Esophagus muscularis mucosa (tissue), 4 donors: ENCODE measurements at regions not wholly inside any gene's neighbourhood (a gene's known extent, or its start where the extent isn't known, plus 50 kb on each side); places are given as distances from the start of the nearest gene placed in this dataset.

Experiments
- DNase-seq: peaks from one replicate; pipeline ENCODE4 v3.0.0-alpha.2; 2017; ENCODE audit errors: extremely low spot score
- H3K27ac ChIP-seq, 4 donors: fragments of 200-600 bp; sonication (generic); replicated peaks in 1 of 4; 1 replicate in 3 of 4; 2 replicates in 1 of 4; pipeline ENCODE4 v1.5.1; 2016 to 2019; ENCODE audit warnings: mild to moderate bottlenecking in 1 of 4
- H3K27me3 ChIP-seq, 4 donors: fragments of 200-600 bp; sonication (generic); one replicate each; pipeline versions ENCODE4 v1.5.1 to v1.6.0; 2016 to 2019
- H3K36me3 ChIP-seq, 4 donors: fragments of 200-600 bp; sonication (generic); one replicate each; pipeline ENCODE4 v1.5.1; 2016 to 2019
- H3K4me1 ChIP-seq, 4 donors: fragments of 200-600 bp; sonication (generic); one replicate each; pipeline ENCODE4 v1.5.1; 2016 to 2019
- H3K4me3 ChIP-seq, 4 donors: fragments of 200-600 bp; sonication (generic); 1 replicate in 2 of 4; 2 replicates in 2 of 4; pipeline ENCODE4 v1.5.1; 2016 to 2019; ENCODE audit warnings: mild to moderate bottlenecking in 4 of 4, moderate library complexity in 1 of 4
- H3K9me3 ChIP-seq, 4 donors: fragments of 200-600 bp; sonication (generic); 1 replicate in 3 of 4; 2 replicates in 1 of 4; pipeline ENCODE4 v1.5.1; 2016 to 2019
- CTCF ChIP-seq, 3 experiments: fragments of 200-600 bp in 2 of 3; fragments of 450-650 bp in 1 of 3; sonication (generic) in 2 of 3; IDR thresholded peaks; one replicate each; pipeline ENCODE4 v1.5.1; 2017 to 2019; ENCODE audit warnings: antibody characterized with exemption in 3 of 3, mild to moderate bottlenecking in 2 of 3, moderate library complexity in 1 of 3
- EP300 ChIP-seq: sonication (generic); formaldehyde crosslinking; IDR thresholded peaks from one replicate; pipeline ENCODE4 v1.6.1; 2017; ENCODE audit warnings: antibody characterized with exemption
- POLR2A ChIP-seq: fragments of 450-650 bp; IDR thresholded peaks from one replicate; pipeline ENCODE4 v1.6.1; 2017; ENCODE audit warnings: antibody characterized with exemption, moderate library complexity, mild to moderate bottlenecking, low read depth
- POLR2AphosphoS5 ChIP-seq, 2 donors: sonication (generic); formaldehyde crosslinking; IDR thresholded peaks; one replicate each; pipeline ENCODE4 v1.6.1; 2017; ENCODE audit warnings: antibody characterized with exemption in 2 of 2
- WGBS: methylation state at CpG from one replicate; pipeline ENCODE4 v1.1.5; 2018; 5-methylcytosine and 5-hydroxymethylcytosine counted together
- intact Hi-C: fragments of 100-400 bp; cut with DNase I; formaldehyde crosslinking; loops from one replicate; pipeline ENCODE4 v1.15.1; 2023

- no peaks in the 10 kb centered on the region for H3K36me3 ChIP-seq
- no peaks in the 10 kb centered on the region for H3K4me1 ChIP-seq
- H3K4me3 ChIP-seq, result no peak overlapping the region
- no peak for DNase-seq
- no peak for TF ChIP-seq POLR2A
- 91% methylated on average over 5 of the region's 5 CpGs for WGBS
- peaks cover 0 to 4% (median 0%) of the 10 kb centered on the region in 4 donors for H3K27me3 ChIP-seq
- H3K27ac ChIP-seq, result no peak overlapping the region
- intact Hi-C loops, result no loop called here
- H3K9me3 ChIP-seq, result no peaks in the 10 kb centered on the region
Observed at GRCh38 chr6:152874267-152874666, 108.6 kb downstream of the FBXO5 start.

- Histone ChIP-seq H3K27ac (no peak overlapping the region), H3K4me3 (no peak overlapping the region), H3K4me1 (no peaks in the 10 kb centered on the region), H3K27me3 (no peaks in the 10 kb centered on the region), H3K36me3 (no peaks in the 10 kb centered on the region), H3K9me3 (no peaks in the 10 kb centered on the region)
- TF ChIP-seq EP300, result no peak
- no peak for TF ChIP-seq POLR2AphosphoS5 (IDR thresholded peaks at IDR 0.05)
- no peak for TF ChIP-seq POLR2A
- TF ChIP-seq CTCF (IDR thresholded peaks at IDR 0.05), result no peak
- no peak for DNase-seq
- WGBS, result 63% methylated on average over 6 of the region's 6 CpGs
- intact Hi-C loops, result no loop called here
Observed at GRCh38 chr6:152874846-152875568, 107.8 kb downstream of the FBXO5 start.

GRCh38 chr6:152879681-152880080, 103.2 kb downstream of the FBXO5 start:
- peaks cover 0 to 7% (median 0%) of the 10 kb centered on the region in 4 donors for H3K9me3 ChIP-seq
- no peak overlapping the region for H3K27ac ChIP-seq

GRCh38 chr6:152893187-152893586, 89.7 kb downstream of the FBXO5 start:
- TF ChIP-seq POLR2AphosphoS5 (IDR thresholded peaks at IDR 0.05), result no peak
- TF ChIP-seq EP300, result no peak
- no peak for TF ChIP-seq CTCF (IDR thresholded peaks at IDR 0.05)
- TF ChIP-seq POLR2A, result no peak
- peaks cover 0 to 4% (median 0%) of the 10 kb centered on the region in 4 donors for H3K27me3 ChIP-seq
- intact Hi-C loops, result no loop called here
- H3K36me3 ChIP-seq, result no peaks in the 10 kb centered on the region
- no peak for DNase-seq
- no peak overlapping the region for H3K4me3 ChIP-seq
- H3K27ac ChIP-seq, result no peak overlapping the region
- WGBS, result 64% methylated on average over 3 of the region's 3 CpGs
- no peaks in the 10 kb centered on the region for H3K9me3 ChIP-seq
- no peaks in the 10 kb centered on the region for H3K4me1 ChIP-seq

More at GRCh38 chr6:152879681-152880080, 103.2 kb downstream of the FBXO5 start:
- no peak overlapping the region for H3K4me3 ChIP-seq
- no peak for DNase-seq
- no peaks in the 10 kb centered on the region for H3K36me3 ChIP-seq
- TF ChIP-seq CTCF (IDR thresholded peaks at IDR 0.05), result no peak
- no peak for TF ChIP-seq POLR2AphosphoS5 (IDR thresholded peaks at IDR 0.05)
- H3K27me3 ChIP-seq, result no peaks in the 10 kb centered on the region
- H3K4me1 ChIP-seq, result no peaks in the 10 kb centered on the region
- intact Hi-C loops, result no loop called here

GRCh38 chr6:152896923-152897322, 85.9 kb downstream of the FBXO5 start:
- Histone ChIP-seq H3K4me1 (no peaks in the 10 kb centered on the region), H3K27me3 (peaks cover 0 to 10% (median 0%) of the 10 kb centered on the region in 4 donors), H3K36me3 (no peaks in the 10 kb centered on the region), H3K27ac (no peak overlapping the region), H3K9me3 (no peaks in the 10 kb centered on the region), H3K4me3 (no peak overlapping the region)
- TF ChIP-seq CTCF (IDR thresholded peaks at IDR 0.05), result no peak
- TF ChIP-seq EP300, result no peak
- TF ChIP-seq POLR2AphosphoS5 (IDR thresholded peaks at IDR 0.05), result no peak
- no peak for TF ChIP-seq POLR2A
- 14% methylated on average over 3 of the region's 3 CpGs for WGBS
- no peak for DNase-seq
- intact Hi-C loops, result no loop called here
